ENCODE measurements at regions not wholly inside any gene's neighbourhood (a gene's known extent, or its start where the extent isn't known, plus 50 kb on each side); places are given as distances from the start of the nearest gene placed in this dataset.

- TF ChIP-seq CTCF (IDR thresholded peaks at IDR 0.05; ENCODE audit: low read depth, low read length, poor library complexity, severe bottlenecking) (no peak), EZH2phosphoT487 (IDR thresholded peaks at IDR 0.05; ENCODE audit: borderline replicate concordance, low read length) (no peak)
Observed at GRCh38 chr4:66849596-66849995, 695.7 kb downstream of the CENPC start.
